ENCODE measurements at regions not wholly inside any gene's neighbourhood (a gene's known extent, or its start where the extent isn't known, plus 50 kb on each side); places are given as distances from the start of the nearest gene placed in this dataset.

DNA sequence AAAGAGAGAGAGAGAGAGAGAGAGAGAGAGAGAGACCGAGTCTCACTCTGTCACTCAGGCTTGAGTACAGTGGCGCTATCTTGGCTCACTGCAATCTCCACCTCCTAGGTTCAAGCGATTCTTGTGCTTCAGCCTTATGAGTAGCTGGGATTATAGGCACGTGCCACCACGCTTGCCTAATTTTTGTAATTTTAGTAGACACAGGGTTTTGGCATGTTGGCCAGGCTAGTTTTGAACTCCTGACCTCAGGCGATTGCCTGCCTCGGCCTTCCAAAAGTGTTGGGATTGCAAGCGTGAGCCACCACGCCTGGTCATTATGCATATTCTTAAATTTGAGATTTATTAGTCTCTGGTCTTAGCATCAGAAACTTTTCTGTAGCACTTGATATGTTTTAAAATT, 317.9 kb upstream of the ATP2B1 start:
- TF ChIP-seq, protein P1, sequence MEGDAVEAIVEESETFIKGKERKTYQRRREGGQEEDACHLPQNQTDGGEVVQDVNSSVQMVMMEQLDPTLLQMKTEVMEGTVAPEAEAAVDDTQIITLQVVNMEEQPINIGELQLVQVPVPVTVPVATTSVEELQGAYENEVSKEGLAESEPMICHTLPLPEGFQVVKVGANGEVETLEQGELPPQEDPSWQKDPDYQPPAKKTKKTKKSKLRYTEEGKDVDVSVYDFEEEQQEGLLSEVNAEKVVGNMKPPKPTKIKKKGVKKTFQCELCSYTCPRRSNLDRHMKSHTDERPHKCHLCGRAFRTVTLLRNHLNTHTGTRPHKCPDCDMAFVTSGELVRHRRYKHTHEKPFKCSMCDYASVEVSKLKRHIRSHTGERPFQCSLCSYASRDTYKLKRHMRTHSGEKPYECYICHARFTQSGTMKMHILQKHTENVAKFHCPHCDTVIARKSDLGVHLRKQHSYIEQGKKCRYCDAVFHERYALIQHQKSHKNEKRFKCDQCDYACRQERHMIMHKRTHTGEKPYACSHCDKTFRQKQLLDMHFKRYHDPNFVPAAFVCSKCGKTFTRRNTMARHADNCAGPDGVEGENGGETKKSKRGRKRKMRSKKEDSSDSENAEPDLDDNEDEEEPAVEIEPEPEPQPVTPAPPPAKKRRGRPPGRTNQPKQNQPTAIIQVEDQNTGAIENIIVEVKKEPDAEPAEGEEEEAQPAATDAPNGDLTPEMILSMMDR (IDR thresholded peaks at IDR 0.05; ENCODE audit: poor library complexity, severe bottlenecking) = no peak
- TF ChIP-seq RAD21 (conservative IDR thresholded peaks at IDR 0.05) (no peak), EZH2 (IDR thresholded peaks at IDR 0.05; ENCODE audit: borderline replicate concordance, insufficient read depth, low read length, poor library complexity, severe bottlenecking) (no peak)
- TF ChIP-seq, protein P2, sequence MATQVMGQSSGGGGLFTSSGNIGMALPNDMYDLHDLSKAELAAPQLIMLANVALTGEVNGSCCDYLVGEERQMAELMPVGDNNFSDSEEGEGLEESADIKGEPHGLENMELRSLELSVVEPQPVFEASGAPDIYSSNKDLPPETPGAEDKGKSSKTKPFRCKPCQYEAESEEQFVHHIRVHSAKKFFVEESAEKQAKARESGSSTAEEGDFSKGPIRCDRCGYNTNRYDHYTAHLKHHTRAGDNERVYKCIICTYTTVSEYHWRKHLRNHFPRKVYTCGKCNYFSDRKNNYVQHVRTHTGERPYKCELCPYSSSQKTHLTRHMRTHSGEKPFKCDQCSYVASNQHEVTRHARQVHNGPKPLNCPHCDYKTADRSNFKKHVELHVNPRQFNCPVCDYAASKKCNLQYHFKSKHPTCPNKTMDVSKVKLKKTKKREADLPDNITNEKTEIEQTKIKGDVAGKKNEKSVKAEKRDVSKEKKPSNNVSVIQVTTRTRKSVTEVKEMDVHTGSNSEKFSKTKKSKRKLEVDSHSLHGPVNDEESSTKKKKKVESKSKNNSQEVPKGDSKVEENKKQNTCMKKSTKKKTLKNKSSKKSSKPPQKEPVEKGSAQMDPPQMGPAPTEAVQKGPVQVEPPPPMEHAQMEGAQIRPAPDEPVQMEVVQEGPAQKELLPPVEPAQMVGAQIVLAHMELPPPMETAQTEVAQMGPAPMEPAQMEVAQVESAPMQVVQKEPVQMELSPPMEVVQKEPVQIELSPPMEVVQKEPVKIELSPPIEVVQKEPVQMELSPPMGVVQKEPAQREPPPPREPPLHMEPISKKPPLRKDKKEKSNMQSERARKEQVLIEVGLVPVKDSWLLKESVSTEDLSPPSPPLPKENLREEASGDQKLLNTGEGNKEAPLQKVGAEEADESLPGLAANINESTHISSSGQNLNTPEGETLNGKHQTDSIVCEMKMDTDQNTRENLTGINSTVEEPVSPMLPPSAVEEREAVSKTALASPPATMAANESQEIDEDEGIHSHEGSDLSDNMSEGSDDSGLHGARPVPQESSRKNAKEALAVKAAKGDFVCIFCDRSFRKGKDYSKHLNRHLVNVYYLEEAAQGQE (IDR thresholded peaks at IDR 0.05; ENCODE audit: borderline replicate concordance) = no peak

All from neural cell (in vitro differentiated cells).